ENCODE measurements at regions not wholly inside any gene's neighbourhood (a gene's known extent, or its start where the extent isn't known, plus 50 kb on each side); places are given as distances from the start of the nearest gene placed in this dataset.

- no peak for TF ChIP-seq TAF1 (IDR thresholded peaks at IDR 0.05; ENCODE audit: low read depth)
- TF ChIP-seq NFIC (IDR thresholded peaks at IDR 0.05): no peak
- TF ChIP-seq, protein P1, sequence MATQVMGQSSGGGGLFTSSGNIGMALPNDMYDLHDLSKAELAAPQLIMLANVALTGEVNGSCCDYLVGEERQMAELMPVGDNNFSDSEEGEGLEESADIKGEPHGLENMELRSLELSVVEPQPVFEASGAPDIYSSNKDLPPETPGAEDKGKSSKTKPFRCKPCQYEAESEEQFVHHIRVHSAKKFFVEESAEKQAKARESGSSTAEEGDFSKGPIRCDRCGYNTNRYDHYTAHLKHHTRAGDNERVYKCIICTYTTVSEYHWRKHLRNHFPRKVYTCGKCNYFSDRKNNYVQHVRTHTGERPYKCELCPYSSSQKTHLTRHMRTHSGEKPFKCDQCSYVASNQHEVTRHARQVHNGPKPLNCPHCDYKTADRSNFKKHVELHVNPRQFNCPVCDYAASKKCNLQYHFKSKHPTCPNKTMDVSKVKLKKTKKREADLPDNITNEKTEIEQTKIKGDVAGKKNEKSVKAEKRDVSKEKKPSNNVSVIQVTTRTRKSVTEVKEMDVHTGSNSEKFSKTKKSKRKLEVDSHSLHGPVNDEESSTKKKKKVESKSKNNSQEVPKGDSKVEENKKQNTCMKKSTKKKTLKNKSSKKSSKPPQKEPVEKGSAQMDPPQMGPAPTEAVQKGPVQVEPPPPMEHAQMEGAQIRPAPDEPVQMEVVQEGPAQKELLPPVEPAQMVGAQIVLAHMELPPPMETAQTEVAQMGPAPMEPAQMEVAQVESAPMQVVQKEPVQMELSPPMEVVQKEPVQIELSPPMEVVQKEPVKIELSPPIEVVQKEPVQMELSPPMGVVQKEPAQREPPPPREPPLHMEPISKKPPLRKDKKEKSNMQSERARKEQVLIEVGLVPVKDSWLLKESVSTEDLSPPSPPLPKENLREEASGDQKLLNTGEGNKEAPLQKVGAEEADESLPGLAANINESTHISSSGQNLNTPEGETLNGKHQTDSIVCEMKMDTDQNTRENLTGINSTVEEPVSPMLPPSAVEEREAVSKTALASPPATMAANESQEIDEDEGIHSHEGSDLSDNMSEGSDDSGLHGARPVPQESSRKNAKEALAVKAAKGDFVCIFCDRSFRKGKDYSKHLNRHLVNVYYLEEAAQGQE (IDR thresholded peaks at IDR 0.05; ENCODE audit: low read depth): no peak
- TF ChIP-seq FOXM1 (IDR thresholded peaks at IDR 0.05; ENCODE audit: borderline replicate concordance, low read depth): no peak
- TF ChIP-seq CEBPB (IDR thresholded peaks at IDR 0.05): no peak
- TF ChIP-seq, protein P2, sequence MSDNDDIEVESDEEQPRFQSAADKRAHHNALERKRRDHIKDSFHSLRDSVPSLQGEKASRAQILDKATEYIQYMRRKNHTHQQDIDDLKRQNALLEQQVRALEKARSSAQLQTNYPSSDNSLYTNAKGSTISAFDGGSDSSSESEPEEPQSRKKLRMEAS (IDR thresholded peaks at IDR 0.05): no peak
- TF ChIP-seq EGR1 (IDR thresholded peaks at IDR 0.05): no peak
- no peak for TF ChIP-seq EP300 (IDR thresholded peaks at IDR 0.05; ENCODE audit: borderline replicate concordance)
- no peak for TF ChIP-seq USF1 (IDR thresholded peaks at IDR 0.05)
- no peak for TF ChIP-seq TEAD4 (IDR thresholded peaks at IDR 0.05)
- no peak for TF ChIP-seq YY1 (IDR thresholded peaks at IDR 0.05; ENCODE audit: low read depth)
- TF ChIP-seq CREB1 (IDR thresholded peaks at IDR 0.05; ENCODE audit: low read depth): no peak
- no peak for TF ChIP-seq TCF12 (IDR thresholded peaks at IDR 0.05; ENCODE audit: low read depth)
- TF ChIP-seq ZBTB7A (IDR thresholded peaks at IDR 0.05; ENCODE audit: low read depth): no peak
- TF ChIP-seq RAD21 (IDR thresholded peaks at IDR 0.05; ENCODE audit: low read depth): no peak
These were observed 1152.9 kb downstream of the PCDH9 start for GRCh38 chr13:66077132-66077689.

DNA sequence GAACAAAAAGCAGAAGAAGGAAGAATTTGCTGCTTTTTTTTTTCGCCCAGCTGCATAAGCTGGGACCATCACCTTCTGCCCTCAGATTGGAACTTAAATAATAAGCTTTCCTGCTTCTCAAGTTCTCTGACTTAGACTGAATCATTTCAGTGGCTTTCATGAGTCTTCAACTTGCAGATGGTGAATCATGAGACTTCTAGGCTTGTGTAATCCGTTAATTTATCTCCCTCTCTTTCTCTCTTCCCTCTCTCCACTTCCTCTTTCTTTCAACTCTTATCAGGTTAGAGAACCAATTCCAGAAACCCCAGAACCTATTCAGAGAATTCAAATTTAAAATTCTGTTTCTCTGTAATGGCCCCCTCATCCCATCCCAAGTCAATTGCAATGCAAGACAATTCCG, 1153.7 kb downstream of the PCDH9 start:
- TF ChIP-seq, protein P1 (IDR thresholded peaks at IDR 0.05; ENCODE audit: low read depth): no peak
- TF ChIP-seq CEBPB (IDR thresholded peaks at IDR 0.05) (no peak), TCF12 (IDR thresholded peaks at IDR 0.05; ENCODE audit: low read depth) (no peak), EP300 (IDR thresholded peaks at IDR 0.05; ENCODE audit: borderline replicate concordance) (no peak), NFIC (IDR thresholded peaks at IDR 0.05) (no peak), ZBTB7A (IDR thresholded peaks at IDR 0.05; ENCODE audit: low read depth) (no peak), USF1 (IDR thresholded peaks at IDR 0.05) (no peak), RAD21 (IDR thresholded peaks at IDR 0.05; ENCODE audit: low read depth) (no peak), FOXM1 (IDR thresholded peaks at IDR 0.05; ENCODE audit: borderline replicate concordance, low read depth) (no peak), CREB1 (IDR thresholded peaks at IDR 0.05; ENCODE audit: low read depth) (no peak), EGR1 (IDR thresholded peaks at IDR 0.05) (no peak), TAF1 (IDR thresholded peaks at IDR 0.05; ENCODE audit: low read depth) (no peak), TEAD4 (IDR thresholded peaks at IDR 0.05) (no peak), YY1 (IDR thresholded peaks at IDR 0.05; ENCODE audit: low read depth) (no peak)
- TF ChIP-seq, protein P2 (IDR thresholded peaks at IDR 0.05): no peak

- no peak for TF ChIP-seq CREB1 (IDR thresholded peaks at IDR 0.05; ENCODE audit: low read depth)
- TF ChIP-seq EGR1 (IDR thresholded peaks at IDR 0.05): no peak
- TF ChIP-seq CEBPB (IDR thresholded peaks at IDR 0.05): no peak
- no peak for TF ChIP-seq YY1 (IDR thresholded peaks at IDR 0.05; ENCODE audit: low read depth)
These were observed 1156.0 kb downstream of the PCDH9 start for GRCh38 chr13:66074018-66074615.

- no peak for TF ChIP-seq ZBTB7A (IDR thresholded peaks at IDR 0.05; ENCODE audit: low read depth)
- no peak for TF ChIP-seq CREB1 (IDR thresholded peaks at IDR 0.05; ENCODE audit: low read depth)
- TF ChIP-seq, protein P1 (IDR thresholded peaks at IDR 0.05; ENCODE audit: low read depth): no peak
- TF ChIP-seq RAD21 (IDR thresholded peaks at IDR 0.05; ENCODE audit: low read depth): no peak
- TF ChIP-seq NFIC (IDR thresholded peaks at IDR 0.05): no peak
- TF ChIP-seq EP300 (IDR thresholded peaks at IDR 0.05; ENCODE audit: borderline replicate concordance): no peak
- TF ChIP-seq, protein P2 (IDR thresholded peaks at IDR 0.05): no peak
- no peak for TF ChIP-seq TCF12 (IDR thresholded peaks at IDR 0.05; ENCODE audit: low read depth)
- no peak for TF ChIP-seq FOXM1 (IDR thresholded peaks at IDR 0.05; ENCODE audit: borderline replicate concordance, low read depth)
- TF ChIP-seq USF1 (IDR thresholded peaks at IDR 0.05): no peak
- TF ChIP-seq EGR1 (IDR thresholded peaks at IDR 0.05): no peak
- TF ChIP-seq CEBPB (IDR thresholded peaks at IDR 0.05): no peak
- TF ChIP-seq YY1 (IDR thresholded peaks at IDR 0.05; ENCODE audit: low read depth): no peak
- no peak for TF ChIP-seq TAF1 (IDR thresholded peaks at IDR 0.05; ENCODE audit: low read depth)
- no peak for TF ChIP-seq TEAD4 (IDR thresholded peaks at IDR 0.05)
These were observed 1158.5 kb downstream of the PCDH9 start for GRCh38 chr13:66071608-66072007.
